HepG2 (cell line): ENCODE measurements at regions not wholly inside any gene's neighbourhood (a gene's known extent, or its start where the extent isn't known, plus 50 kb on each side); places are given as distances from the start of the nearest gene placed in this dataset.

ENCODE experiments used
- ATAC-seq: fragments of 200-7000 bp; cut with Tn5 transposase; 3 replicates; pipeline ENCODE4 v1.9.1; 2020; ENCODE audit warnings: mild to moderate bottlenecking, moderate library complexity
- BruUV-seq: library from RNA; stranded (reverse); fragments of 400-500 nt; replicated peaks from 2 replicates; lab custom pipeline; 2021; lab: Mats Ljungman, UMichigan
- CTCF ChIA-PET: fragments of 300-600 bp; formaldehyde crosslinking; extraction: SDS; loops from one replicate; lab custom pipeline; 2021; ENCODE audit warnings: low total read pairs, inconsistent platforms, low intra/inter-chr PET ratio; lab: Yijun Ruan, JAX
- POLR2A ChIA-PET: fragments of 350-600 bp; sonication (Branson Sonifier 250); formaldehyde crosslinking; loops from one replicate; lab custom pipeline; 2020; ENCODE audit warnings: antibody characterized with exemption, inconsistent platforms; lab: Yijun Ruan, JAX
- DNase-seq: peaks from one replicate; pipeline ENCODE4 v3.0.0-alpha.2; 2015; ENCODE audit warnings: low spot score
- FAIRE-seq: peaks from 3 replicates; lab custom pipeline; 2011; peaks lifted over from hg19 to GRCh38; lab: Jason Lieb, UNC
- H2AFZ ChIP-seq: one replicate; pipeline ENCODE4 v1.6.1; 2011; ENCODE audit warnings: low read length, inconsistent platforms
- H3K27ac ChIP-seq: fragments of 300-600 bp; 3 replicates; pipeline ENCODE4 v1.8.0; 2011; ENCODE audit warnings: mixed run types, mild to moderate bottlenecking, mixed read lengths, low read length, inconsistent platforms; ENCODE audit not compliant: insufficient read depth; ENCODE audit errors: extremely low read length
- H3K27me3 ChIP-seq, 2 experiments: fragments of 200-600 bp in 1 of 2; 2 replicates in 1 of 2; 3 replicates in 1 of 2; pipeline versions ENCODE4 v1.6.0 to v1.8.0; 2011; ENCODE audit warnings: low read length in 2 of 2, mild to moderate bottlenecking in 2 of 2, moderate library complexity in 2 of 2, inconsistent platforms in 1 of 2; ENCODE audit not compliant: insufficient read depth in 2 of 2, control insufficient read depth in 1 of 2
- H3K36me3 ChIP-seq, 2 experiments: fragments of 200-600 bp in 1 of 2; replicated peaks in 1 of 2; 2 replicates in 1 of 2; 3 replicates in 1 of 2; pipeline versions ENCODE4 v1.5.1 to v1.8.0; 2011; ENCODE audit warnings: low read length in 2 of 2, inconsistent platforms in 1 of 2; ENCODE audit not compliant: insufficient read depth in 2 of 2, control insufficient read depth in 1 of 2
- H3K4me1 ChIP-seq: 2 replicates; pipeline ENCODE4 v1.5.1; 2012; ENCODE audit warnings: low read length, inconsistent platforms; ENCODE audit not compliant: insufficient read depth
- H3K4me2 ChIP-seq: 2 replicates; pipeline ENCODE4 v1.6.0; 2011; ENCODE audit warnings: low read depth, low read length, inconsistent platforms
- H3K4me3 ChIP-seq, 3 experiments: fragments of 200-600 bp in 1 of 3; sonication (generic), shearing (Covaris generic) in 1 of 3; replicated peaks in 1 of 3; 2 replicates each; pipeline ENCODE4 v1.5.1; 2011 to 2016; ENCODE audit warnings: low read length in 3 of 3, inconsistent platforms in 2 of 3, low read depth in 2 of 3, mild to moderate bottlenecking in 2 of 3, control low read depth in 1 of 3, mixed read lengths in 1 of 3; ENCODE audit not compliant: insufficient read depth in 1 of 3
- H3K79me2 ChIP-seq: one replicate; pipeline ENCODE4 v1.6.1; 2011; ENCODE audit warnings: low read length, inconsistent platforms; ENCODE audit not compliant: insufficient read depth
- H3K9ac ChIP-seq: 2 replicates; pipeline ENCODE4 v1.6.0; 2011; ENCODE audit warnings: mild to moderate bottlenecking, low read depth, low read length, inconsistent platforms; ENCODE audit not compliant: insufficient read depth
- H3K9me3 ChIP-seq: 2 replicates; pipeline ENCODE4 v1.5.1; 2012; ENCODE audit warnings: mild to moderate bottlenecking, low read length
- H4K20me1 ChIP-seq: 2 replicates; pipeline ENCODE4 v1.6.0; 2011; ENCODE audit warnings: inconsistent platforms, mild to moderate bottlenecking, low read length, moderate library complexity; ENCODE audit not compliant: insufficient read depth
- HHEX ChIP-seq: IDR thresholded peaks from 2 replicates; pipeline ENCODE4 v1.6.1; 2016; ENCODE audit warnings: control low read depth
- ISX ChIP-seq: sonication (generic); formaldehyde crosslinking; conservative IDR thresholded peaks from 2 replicates; pipeline ENCODE4 v1.5.0; 2020; ENCODE audit warnings: missing genetic modification reagents
- KLF11 ChIP-seq: IDR thresholded peaks from 2 replicates; pipeline ENCODE4 v1.6.1; 2016; ENCODE audit warnings: missing compliant biosample characterization
- NR2F6 ChIP-seq, 2 experiments: IDR thresholded peaks; 2 replicates each; pipeline ENCODE4 v1.6.1; 2016; ENCODE audit warnings: antibody characterized with exemption in 1 of 2, mild to moderate bottlenecking in 1 of 2
- ZFP1 ChIP-seq: IDR thresholded peaks from 2 replicates; pipeline ENCODE4 v1.6.1; 2016
- ZNF446 ChIP-seq: sonication (generic); formaldehyde crosslinking; IDR thresholded peaks from 2 replicates; pipeline ENCODE4 v1.5.0; 2020; ENCODE audit warnings: mild to moderate bottlenecking, missing genetic modification reagents
- ZNF557 ChIP-seq: sonication (generic); formaldehyde crosslinking; IDR thresholded peaks from 2 replicates; pipeline ENCODE4 v1.4.0; 2020; ENCODE audit warnings: missing genetic modification reagents
- WGBS: methylation state at CpG from one replicate; pipeline ENCODE4 v1.1.6; 2017; ENCODE audit warnings: low lambda C conversion rate; 5-methylcytosine and 5-hydroxymethylcytosine counted together
- in situ Hi-C: cut with HindIII; loops from 2 replicates; pipeline ENCODE4 v1.10.0; 2017; ENCODE audit warnings: low pct_unique_long_range_greater_than_20kb; ENCODE audit not compliant: extremely low pct_ligation_motif_present
- intact Hi-C: fragments of 100-400 bp; cut with micrococcal nuclease; formaldehyde crosslinking; loops from one replicate; pipeline ENCODE4 v1.10.0; 2022; ENCODE audit not compliant: unreplicated experiment
- TF ChIP-seq, protein P1 (sequence below): sonication (generic); formaldehyde crosslinking; conservative IDR thresholded peaks from 2 replicates; pipeline ENCODE4 v1.5.0; 2020; ENCODE audit warnings: missing genetic modification reagents

GRCh38 chr12:87428701-87429277 is 600.4 kb downstream of the C12orf50 start (continued):
- TF ChIP-seq, protein P1, sequence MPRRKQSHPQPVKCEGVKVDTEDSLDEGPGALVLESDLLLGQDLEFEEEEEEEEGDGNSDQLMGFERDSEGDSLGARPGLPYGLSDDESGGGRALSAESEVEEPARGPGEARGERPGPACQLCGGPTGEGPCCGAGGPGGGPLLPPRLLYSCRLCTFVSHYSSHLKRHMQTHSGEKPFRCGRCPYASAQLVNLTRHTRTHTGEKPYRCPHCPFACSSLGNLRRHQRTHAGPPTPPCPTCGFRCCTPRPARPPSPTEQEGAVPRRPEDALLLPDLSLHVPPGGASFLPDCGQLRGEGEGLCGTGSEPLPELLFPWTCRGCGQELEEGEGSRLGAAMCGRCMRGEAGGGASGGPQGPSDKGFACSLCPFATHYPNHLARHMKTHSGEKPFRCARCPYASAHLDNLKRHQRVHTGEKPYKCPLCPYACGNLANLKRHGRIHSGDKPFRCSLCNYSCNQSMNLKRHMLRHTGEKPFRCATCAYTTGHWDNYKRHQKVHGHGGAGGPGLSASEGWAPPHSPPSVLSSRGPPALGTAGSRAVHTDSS (CRISPR knock-in tag): no peak
- TF ChIP-seq NR2F6 (IDR thresholded peaks at IDR 0.05) (no peak), NR2F6 (CRISPR knock-in tag; IDR thresholded peaks at IDR 0.05) (no peak), ISX (CRISPR knock-in tag) (no peak), ZNF557 (CRISPR knock-in tag) (no peak), ZNF446 (CRISPR knock-in tag) (no peak)

DNA sequence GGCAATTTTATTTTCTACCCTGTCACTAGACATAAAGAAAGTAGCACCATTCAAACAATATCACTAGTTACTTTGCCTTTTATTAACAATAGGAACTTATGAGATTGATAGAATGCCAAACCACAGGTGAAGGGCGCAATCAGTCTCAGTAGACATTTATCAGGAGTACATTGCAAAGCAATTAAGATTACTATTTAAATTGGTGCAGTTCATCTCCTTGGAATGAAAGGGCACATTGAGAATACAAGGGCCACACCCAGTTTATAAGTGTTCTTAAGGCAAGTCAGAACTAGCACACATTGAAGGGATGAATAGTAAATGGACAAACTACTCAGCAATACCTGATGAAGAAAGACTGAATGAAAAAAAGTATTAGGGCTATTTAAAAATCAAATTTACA is 601.4 kb downstream of the C12orf50 start:
- intact Hi-C loops (no loop called here), in situ Hi-C loops (no loop called here)
- POLR2A ChIA-PET: no interaction called here
- Histone ChIP-seq H3K27me3 (no peaks in the 10 kb centered on the region), H3K9ac (no peak overlapping the region), H3K4me3 (no peak overlapping the region), H2AFZ (no peak overlapping the region), H4K20me1 (no peaks in the 10 kb centered on the region), H3K9me3 (peaks cover 87% of the 10 kb centered on the region), H3K27ac (no peak overlapping the region), H3K4me2 (no peak overlapping the region), H3K4me1 (no peaks in the 10 kb centered on the region), H3K79me2 (no peaks in the 10 kb centered on the region), H3K36me3 (no peaks in the 10 kb centered on the region)
- TF ChIP-seq HHEX (CRISPR knock-in tag): no peak
- TF ChIP-seq KLF11 (CRISPR knock-in tag): no peak
- TF ChIP-seq ZFP1 (CRISPR knock-in tag): no peak
- 7% methylated on average over 1 of the region's 1 CpG for whole genome bisulfite sequencing
- CTCF ChIA-PET: no interaction called here
- no TSS peak for BruUV-seq
- DNase-seq (no peak), ATAC-seq (no peak), FAIRE-seq (no peak)
